ENCODE measurements at regions not wholly inside any gene's neighbourhood (a gene's known extent, or its start where the extent isn't known, plus 50 kb on each side); places are given as distances from the start of the nearest gene placed in this dataset.

- no peak overlapping the region for H3K27ac ChIP-seq
- no peaks in the 10 kb centered on the region for H3K9me3 ChIP-seq
- intact Hi-C loops (cut with DNase I; ENCODE audit: low total_unique reads) = no loop called here
- no peaks in the 10 kb centered on the region for H3K4me1 ChIP-seq
- H3K27me3 ChIP-seq = no peaks in the 10 kb centered on the region
- DNase-seq = no peak
- no peak for TF ChIP-seq CTCF (IDR thresholded peaks at IDR 0.05)
- no peaks in the 10 kb centered on the region for H3K36me3 ChIP-seq
- no peak overlapping the region for H3K4me3 ChIP-seq
These were observed 301.5 kb upstream of the DAB1 start for GRCh38 chr1:57725318-57725717.

GRCh38 chr1:57724535-57724934, 300.7 kb upstream of the DAB1 start:
- intact Hi-C loops (cut with DNase I; ENCODE audit: low total_unique reads) = no loop called here
- H3K4me1 ChIP-seq = no peaks in the 10 kb centered on the region
- no peak for TF ChIP-seq CTCF (IDR thresholded peaks at IDR 0.05)

DNA sequence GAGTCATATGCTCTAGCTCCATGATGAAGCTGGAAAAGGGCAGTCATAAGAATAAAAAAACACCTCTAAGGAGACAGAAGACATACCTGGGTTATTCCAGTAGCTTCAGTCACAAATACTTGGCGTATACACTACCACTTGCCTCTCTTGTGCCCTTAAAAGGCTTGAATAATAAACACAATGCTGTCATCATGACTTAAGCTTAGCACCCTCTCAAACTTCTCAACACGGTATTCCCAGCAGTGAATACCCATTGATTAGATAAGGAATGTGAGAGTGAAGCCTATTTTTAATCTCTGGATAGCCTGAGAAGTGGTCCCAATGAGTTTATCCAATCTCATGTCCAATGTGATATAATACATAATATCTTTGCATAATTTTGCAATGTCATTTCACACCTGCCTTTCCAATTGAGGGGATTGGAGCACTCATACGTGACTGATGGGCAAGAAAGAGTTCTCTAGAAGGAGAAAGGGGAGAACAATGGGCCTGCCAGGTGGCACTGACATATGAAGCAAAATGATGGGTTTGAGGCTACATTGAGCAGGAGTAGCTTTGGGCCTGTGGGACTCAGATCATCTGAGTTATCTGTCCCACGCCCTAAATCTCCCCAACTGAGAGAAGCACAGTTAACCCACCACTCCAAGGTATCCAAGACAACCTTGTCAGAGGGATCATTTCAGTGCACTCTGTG, 298.6 kb upstream of the DAB1 start:
- Histone ChIP-seq H3K36me3 (no peaks in the 10 kb centered on the region), H3K4me1 (no peaks in the 10 kb centered on the region), H3K4me3 (no peak overlapping the region), H3K27me3 (no peaks in the 10 kb centered on the region), H3K27ac (no peak overlapping the region), H3K9me3 (no peaks in the 10 kb centered on the region)
- DNase-seq = no peak
- intact Hi-C loops (cut with DNase I; ENCODE audit: low total_unique reads) = no loop called here
- no peak for TF ChIP-seq CTCF (IDR thresholded peaks at IDR 0.05)

More at GRCh38 chr1:57724535-57724934, 300.7 kb upstream of the DAB1 start:
- H3K9me3 ChIP-seq = no peaks in the 10 kb centered on the region
- H3K36me3 ChIP-seq = no peaks in the 10 kb centered on the region
- H3K27ac ChIP-seq = no peak overlapping the region
- no peak overlapping the region for H3K4me3 ChIP-seq
- no peak for DNase-seq
- no peaks in the 10 kb centered on the region for H3K27me3 ChIP-seq

DNA sequence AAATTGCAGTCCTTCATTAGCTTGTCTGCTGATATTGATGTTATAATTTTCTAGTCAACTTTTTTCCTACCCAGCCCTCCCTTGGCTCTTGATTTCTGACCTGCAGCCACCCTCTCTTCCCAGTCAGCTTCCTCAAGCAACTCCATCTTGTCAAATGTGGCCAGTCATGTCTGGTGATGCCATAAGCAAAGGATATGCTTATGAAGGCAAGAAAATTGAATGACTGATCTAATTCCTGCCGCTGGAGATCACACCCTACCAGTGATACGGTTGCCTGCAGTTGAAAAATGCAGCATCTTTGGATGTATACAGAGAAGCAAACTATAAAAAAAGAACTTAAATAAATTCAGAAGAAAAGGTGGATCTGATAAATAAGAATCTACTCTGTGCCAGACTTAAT, 297.1 kb upstream of the DAB1 start:
- H3K4me1 ChIP-seq = no peaks in the 10 kb centered on the region
- no peak for DNase-seq
- no peak overlapping the region for H3K27ac ChIP-seq
- intact Hi-C loops (cut with DNase I; ENCODE audit: low total_unique reads) = loop anchor here (1.0 kb wide), 1 partner anchor 15 kb away; no protein-coding TSS in a partner anchor
- no peaks in the 10 kb centered on the region for H3K36me3 ChIP-seq
- no peaks in the 10 kb centered on the region for H3K27me3 ChIP-seq
- no peaks in the 10 kb centered on the region for H3K9me3 ChIP-seq
- no peak for TF ChIP-seq CTCF (IDR thresholded peaks at IDR 0.05)
- no peak overlapping the region for H3K4me3 ChIP-seq

GRCh38 chr1:57719274-57719673, 295.4 kb upstream of the DAB1 start:
- Histone ChIP-seq H3K4me3 (no peak overlapping the region), H3K9me3 (no peaks in the 10 kb centered on the region), H3K27me3 (no peaks in the 10 kb centered on the region), H3K36me3 (no peaks in the 10 kb centered on the region), H3K27ac (no peak overlapping the region), H3K4me1 (no peaks in the 10 kb centered on the region)
- intact Hi-C loops (cut with DNase I; ENCODE audit: low total_unique reads) = no loop called here
- no peak for TF ChIP-seq CTCF (IDR thresholded peaks at IDR 0.05)
- DNase-seq = no peak

- no peak for DNase-seq
- Histone ChIP-seq H3K36me3 (no peaks in the 10 kb centered on the region), H3K27me3 (no peaks in the 10 kb centered on the region), H3K4me1 (no peaks in the 10 kb centered on the region), H3K4me3 (no peak overlapping the region), H3K27ac (no peak overlapping the region), H3K9me3 (peaks cover 0 to under 1% (median 0%) of the 10 kb centered on the region in 3 donors)
- intact Hi-C loops (cut with DNase I; ENCODE audit: low total_unique reads) = no loop called here
- TF ChIP-seq CTCF (IDR thresholded peaks at IDR 0.05) = no peak
These were observed 289.6 kb upstream of the DAB1 start for GRCh38 chr1:57713501-57713900.
